ENCODE measurements at regions not wholly inside any gene's neighbourhood (a gene's known extent, or its start where the extent isn't known, plus 50 kb on each side); places are given as distances from the start of the nearest gene placed in this dataset.

- DNase-seq: no peak
Measured at GRCh38 chr14:98551028-98551427, 721.0 kb downstream of the BCL11B start.

GRCh38 chr14:98555440-98555839, 716.6 kb downstream of the BCL11B start:
- no peak for DNase-seq

GRCh38 chr14:98564006-98564405, 708.0 kb downstream of the BCL11B start:
- DNase-seq: no peak

GRCh38 chr14:98564541-98564940, 707.5 kb downstream of the BCL11B start:
- no peak for DNase-seq

GRCh38 chr14:98571104-98571503, 700.9 kb downstream of the BCL11B start:
- DNase-seq: no peak

GRCh38 chr14:98573082-98573481, 698.9 kb downstream of the BCL11B start:
- DNase-seq: no peak

- no peak for DNase-seq
Measured at GRCh38 chr14:98576463-98576862, 695.5 kb downstream of the BCL11B start.

GRCh38 chr14:98578204-98578603, 693.8 kb downstream of the BCL11B start:
- no peak for DNase-seq

- DNase-seq: no peak
Measured at GRCh38 chr14:98579140-98579539, 692.9 kb downstream of the BCL11B start.

- no peak for DNase-seq
Measured at GRCh38 chr14:98580131-98580678, 691.8 kb downstream of the BCL11B start.

GRCh38 chr14:98582276-98582675, 689.7 kb downstream of the BCL11B start:
- no peak for DNase-seq

GRCh38 chr14:98591161-98591560, 680.8 kb downstream of the BCL11B start:
- DNase-seq: no peak

- DNase-seq: no peak
Measured at GRCh38 chr14:98592611-98593170, 679.3 kb downstream of the BCL11B start.

- no peak for DNase-seq
Measured at GRCh38 chr14:98593361-98593761, 678.6 kb downstream of the BCL11B start.

- DNase-seq: no peak
Measured at GRCh38 chr14:98594156-98594555, 677.8 kb downstream of the BCL11B start.

GRCh38 chr14:98598576-98598975, 673.4 kb downstream of the BCL11B start:
- no peak for DNase-seq

GRCh38 chr14:98599082-98599481, 672.9 kb downstream of the BCL11B start:
- DNase-seq: no peak

- no peak for DNase-seq
Measured at GRCh38 chr14:98602983-98603382, 669.0 kb downstream of the BCL11B start.

- no peak for DNase-seq
Measured at GRCh38 chr14:98605043-98605442, 667.0 kb downstream of the BCL11B start.

- DNase-seq: no peak
Measured at GRCh38 chr14:98606041-98606640, 665.9 kb downstream of the BCL11B start.

GRCh38 chr14:98606816-98607215, 665.2 kb downstream of the BCL11B start:
- DNase-seq: no peak

GRCh38 chr14:98607341-98607910, 664.6 kb downstream of the BCL11B start:
- DNase-seq: no peak

- DNase-seq: no peak
Measured at GRCh38 chr14:98608071-98609060, 663.6 kb downstream of the BCL11B start.
